Skeletal muscle tissue (tissue), 3 donors: ENCODE measurements at regions not wholly inside any gene's neighbourhood (a gene's known extent, or its start where the extent isn't known, plus 50 kb on each side); places are given as distances from the start of the nearest gene placed in this dataset.

Experiments used
- H3K27ac ChIP-seq: one replicate; pipeline ENCODE4 v1.7.0; 2013; ENCODE audit warnings: mild to moderate bottlenecking, low read depth, low read length, inconsistent platforms
- H3K27me3 ChIP-seq, 3 donors: one replicate each; pipeline ENCODE4 v1.7.0; 2013; ENCODE audit warnings: low read length in 3 of 3; ENCODE audit not compliant: control insufficient read depth in 3 of 3, insufficient read depth in 3 of 3
- H3K36me3 ChIP-seq, 3 donors: one replicate each; pipeline ENCODE4 v1.7.0; 2013; ENCODE audit warnings: low read length in 3 of 3; ENCODE audit not compliant: control insufficient read depth in 3 of 3, insufficient read depth in 3 of 3
- H3K4me1 ChIP-seq, 3 donors: one replicate each; pipeline ENCODE4 v1.7.0; 2013; ENCODE audit warnings: low read length in 3 of 3, mild to moderate bottlenecking in 3 of 3; ENCODE audit not compliant: control insufficient read depth in 3 of 3, insufficient read depth in 3 of 3
- H3K4me3 ChIP-seq, 3 donors: one replicate each; pipeline ENCODE4 v1.7.0; 2013; ENCODE audit warnings: low read length in 3 of 3
- H3K9ac ChIP-seq, 3 donors: one replicate each; pipeline ENCODE4 v1.7.0; 2013; ENCODE audit warnings: low read length in 3 of 3, mild to moderate bottlenecking in 3 of 3, moderate library complexity in 2 of 3, low read depth in 1 of 3
- H3K9me3 ChIP-seq, 3 donors: one replicate each; pipeline ENCODE4 v1.7.0; 2013; ENCODE audit warnings: low read length in 3 of 3; ENCODE audit not compliant: control insufficient read depth in 3 of 3
- donor health status: Osteomylitis.

GRCh38 chr21:16976193-16976592 lies 536.6 kb upstream of the CXADR start:
- Histone ChIP-seq H3K4me1 (no peaks in the 10 kb centered on the region), H3K9me3 (no peaks in the 10 kb centered on the region), H3K27me3 (no peaks in the 10 kb centered on the region), H3K36me3 (no peaks in the 10 kb centered on the region), H3K4me3 (no peak overlapping the region), H3K27ac (no peak overlapping the region), H3K9ac (no peak overlapping the region)

GRCh38 chr21:16978309-16978895 lies 534.4 kb upstream of the CXADR start:
- H3K4me3 ChIP-seq: no peak overlapping the region

GRCh38 chr21:16979574-16979973 lies 533.3 kb upstream of the CXADR start:
- Histone ChIP-seq H3K27me3 (no peaks in the 10 kb centered on the region), H3K9ac (no peak overlapping the region), H3K4me3 (no peak overlapping the region), H3K9me3 (no peaks in the 10 kb centered on the region), H3K4me1 (no peaks in the 10 kb centered on the region), H3K27ac (no peak overlapping the region), H3K36me3 (no peaks in the 10 kb centered on the region)

More at GRCh38 chr21:16978309-16978895, 534.4 kb upstream of the CXADR start:
- Histone ChIP-seq H3K27ac (no peak overlapping the region), H3K27me3 (no peaks in the 10 kb centered on the region), H3K36me3 (no peaks in the 10 kb centered on the region), H3K9me3 (no peaks in the 10 kb centered on the region), H3K4me1 (no peaks in the 10 kb centered on the region), H3K9ac (no peak overlapping the region)

GRCh38 chr21:16983420-16983819 lies 529.4 kb upstream of the CXADR start:
- Histone ChIP-seq H3K36me3 (no peaks in the 10 kb centered on the region), H3K4me1 (no peaks in the 10 kb centered on the region), H3K27ac (no peak overlapping the region), H3K9me3 (no peaks in the 10 kb centered on the region), H3K27me3 (no peaks in the 10 kb centered on the region), H3K4me3 (no peak overlapping the region), H3K9ac (no peak overlapping the region)

- Histone ChIP-seq H3K4me1 (no peaks in the 10 kb centered on the region), H3K27ac (no peak overlapping the region), H3K9me3 (no peaks in the 10 kb centered on the region), H3K36me3 (no peaks in the 10 kb centered on the region), H3K27me3 (no peaks in the 10 kb centered on the region), H3K9ac (no peak overlapping the region), H3K4me3 (no peak overlapping the region)
Measured at GRCh38 chr21:16992448-16992847, 520.4 kb upstream of the CXADR start.

GRCh38 chr21:16993416-16994038 lies 519.3 kb upstream of the CXADR start:
- Histone ChIP-seq H3K27ac (no peak overlapping the region), H3K4me3 (no peak overlapping the region), H3K9ac (no peak overlapping the region), H3K4me1 (no peaks in the 10 kb centered on the region), H3K36me3 (no peaks in the 10 kb centered on the region), H3K9me3 (no peaks in the 10 kb centered on the region), H3K27me3 (no peaks in the 10 kb centered on the region)

- no peak overlapping the region for H3K9ac ChIP-seq
- H3K27ac ChIP-seq: no peak overlapping the region
- no peaks in the 10 kb centered on the region for H3K4me1 ChIP-seq
- H3K9me3 ChIP-seq: no peaks in the 10 kb centered on the region
- H3K27me3 ChIP-seq: no peaks in the 10 kb centered on the region
- no peaks in the 10 kb centered on the region for H3K36me3 ChIP-seq
- H3K4me3 ChIP-seq: no peak overlapping the region
Measured at GRCh38 chr21:17002594-17003257, 510.1 kb upstream of the CXADR start.

- no peaks in the 10 kb centered on the region for H3K27me3 ChIP-seq
- H3K27ac ChIP-seq: no peak overlapping the region
- H3K36me3 ChIP-seq: no peaks in the 10 kb centered on the region
- no peaks in the 10 kb centered on the region for H3K9me3 ChIP-seq
- H3K9ac ChIP-seq: no peak overlapping the region
- no peaks in the 10 kb centered on the region for H3K4me1 ChIP-seq
- no peak overlapping the region for H3K4me3 ChIP-seq
Measured at GRCh38 chr21:17003258-17003615, 509.6 kb upstream of the CXADR start.

GRCh38 chr21:17003763-17004373 lies 509.0 kb upstream of the CXADR start:
- Histone ChIP-seq H3K9me3 (no peaks in the 10 kb centered on the region), H3K9ac (no peak overlapping the region), H3K4me3 (peak overlapping the region in 1 of 3 donors; percentile 15), H3K27ac (no peak overlapping the region), H3K36me3 (no peaks in the 10 kb centered on the region), H3K27me3 (no peaks in the 10 kb centered on the region), H3K4me1 (no peaks in the 10 kb centered on the region)

- no peaks in the 10 kb centered on the region for H3K9me3 ChIP-seq
- H3K27me3 ChIP-seq: no peaks in the 10 kb centered on the region
- H3K36me3 ChIP-seq: no peaks in the 10 kb centered on the region
- H3K9ac ChIP-seq: no peak overlapping the region
- H3K4me1 ChIP-seq: no peaks in the 10 kb centered on the region
- H3K27ac ChIP-seq: no peak overlapping the region
- H3K4me3 ChIP-seq: no peak overlapping the region
Measured at GRCh38 chr21:17032141-17032655, 480.6 kb upstream of the CXADR start.
